H1 (cell line): ENCODE measurements at regions not wholly inside any gene's neighbourhood (a gene's known extent, or its start where the extent isn't known, plus 50 kb on each side); places are given as distances from the start of the nearest gene placed in this dataset.

Experiments
- CTCF ChIA-PET: fragments of 300-600 bp; sonication (Branson Sonifier 250); formaldehyde crosslinking; loops from one replicate; lab custom pipeline; 2021; ENCODE audit not compliant: partially characterized antibody; lab: Charles Lee
- POLR2A ChIA-PET: fragments of 300-600 bp; sonication (Branson Sonifier 250); formaldehyde crosslinking; loops from one replicate; lab custom pipeline; 2021; ENCODE audit warnings: inconsistent platforms; ENCODE audit not compliant: partially characterized antibody; lab: Charles Lee
- DNase-seq, 2 experiments: peaks; one replicate each; pipeline versions ENCODE4 v3.0.0 to v3.0.0-alpha.2; 2010 to 2022; ENCODE audit warnings: low spot score in 2 of 2, low read depth in 1 of 2, mixed read lengths in 1 of 2
- FAIRE-seq: peaks from 2 replicates; lab custom pipeline; 2011; peaks lifted over from hg19 to GRCh38; lab: Jason Lieb, UNC
- H2AFZ ChIP-seq: 2 replicates; pipeline ENCODE4 v1.8.1; 2012; ENCODE audit warnings: low read length, inconsistent platforms
- H2AK5ac ChIP-seq: 2 replicates; pipeline ENCODE4 v1.6.1; 2013; ENCODE audit warnings: low read depth, low read length
- H2BK120ac ChIP-seq: replicated peaks from 2 replicates; pipeline ENCODE3; 2013; ENCODE audit warnings: low read depth, low read length, inconsistent platforms
- H2BK12ac ChIP-seq: 2 replicates; pipeline ENCODE4 v1.6.1; 2013; ENCODE audit warnings: low read depth, low read length
- H2BK15ac ChIP-seq: 2 replicates; pipeline ENCODE4 v1.6.1; 2013; ENCODE audit warnings: low read length
- H2BK20ac ChIP-seq: 2 replicates; pipeline ENCODE4 v1.6.1; 2013; ENCODE audit warnings: low read length
- H2BK5ac ChIP-seq: 2 replicates; pipeline ENCODE4 v1.6.1; 2013; ENCODE audit warnings: low read depth, low read length
- H3K14ac ChIP-seq: 2 replicates; pipeline ENCODE4 v1.6.1; 2013; ENCODE audit warnings: inconsistent platforms; ENCODE audit not compliant: insufficient read length
- H3K18ac ChIP-seq: 2 replicates; pipeline ENCODE4 v1.6.1; 2013; ENCODE audit warnings: low read length; ENCODE audit errors: extremely low read depth
- H3K23ac ChIP-seq: 2 replicates; pipeline ENCODE4 v1.6.1; 2013; ENCODE audit warnings: inconsistent platforms; ENCODE audit not compliant: insufficient read length
- H3K23me2 ChIP-seq: 2 replicates; pipeline ENCODE4 v1.6.1; 2013; ENCODE audit warnings: low read depth, low read length
- H3K27ac ChIP-seq: 2 replicates; pipeline ENCODE4 v1.6.1; 2011; ENCODE audit warnings: low read depth, low read length, inconsistent platforms
- H3K27me3 ChIP-seq, 4 experiments: replicated peaks in 1 of 4; 1 replicate in 1 of 4; 2 replicates in 3 of 4; pipeline versions ENCODE4 v1.6.1 to v1.8.1; 2011 to 2013; ENCODE audit warnings: low read length in 3 of 4, mild to moderate bottlenecking in 3 of 4, inconsistent platforms in 2 of 4, mixed read lengths in 2 of 4, moderate library complexity in 1 of 4; ENCODE audit not compliant: control insufficient read depth in 3 of 4, insufficient read depth in 3 of 4; ENCODE audit errors: extremely low read depth in 1 of 4
- H3K36me3 ChIP-seq, 4 experiments: 2 replicates each; pipeline versions ENCODE4 v1.6.1 to v1.8.1; 2011 to 2013; ENCODE audit warnings: mild to moderate bottlenecking in 4 of 4, low read length in 3 of 4, moderate library complexity in 2 of 4, control low read depth in 1 of 4, inconsistent platforms in 1 of 4; ENCODE audit not compliant: insufficient read depth in 4 of 4, control insufficient read depth in 2 of 4
- H3K4ac ChIP-seq: replicated peaks from 2 replicates; pipeline ENCODE3; 2013; ENCODE audit warnings: low read length, low read depth, mixed read lengths, inconsistent platforms; ENCODE audit not compliant: insufficient read length
- H3K4me1 ChIP-seq, 4 experiments: replicated peaks in 1 of 4; 1 replicate in 1 of 4; 2 replicates in 3 of 4; pipeline versions ENCODE4 v1.6.1 to v1.8.1; 2011 to 2013; ENCODE audit warnings: low read length in 3 of 4, inconsistent platforms in 2 of 4, mixed read lengths in 1 of 4; ENCODE audit not compliant: insufficient read depth in 4 of 4, control insufficient read depth in 3 of 4
- H3K4me2 ChIP-seq, 2 experiments: 2 replicates each; pipeline versions ENCODE4 v1.6.1 to v1.8.1; 2011 to 2013; ENCODE audit warnings: low read depth in 2 of 2, low read length in 2 of 2, control low read depth in 1 of 2, inconsistent platforms in 1 of 2, mild to moderate bottlenecking in 1 of 2; ENCODE audit not compliant: insufficient read depth in 1 of 2
- H3K4me3 ChIP-seq, 4 experiments: fragments of 200-600, 300-600 bp in 1 of 4; sonication (generic), shearing (Covaris generic), sonication (Bioruptor Twin) in 1 of 4; 2 replicates each; pipeline versions ENCODE4 v1.5.1 to v1.8.1; 2011 to 2016; ENCODE audit warnings: low read length in 4 of 4, low read depth in 3 of 4, control low read depth in 2 of 4, inconsistent platforms in 2 of 4, mild to moderate bottlenecking in 2 of 4, mixed read lengths in 1 of 4, moderate library complexity in 1 of 4; ENCODE audit not compliant: insufficient read depth in 2 of 4; ENCODE audit errors: extremely low read depth in 1 of 4
- H3K56ac ChIP-seq: replicated peaks from 2 replicates; pipeline ENCODE3; 2013; ENCODE audit warnings: low read depth, mild to moderate bottlenecking, mixed read lengths, low read length, inconsistent platforms; ENCODE audit not compliant: insufficient read length
- H3K79me1 ChIP-seq: 2 replicates; pipeline ENCODE4 v1.6.1; 2013; ENCODE audit warnings: low read depth, low read length, control low read depth
- H3K79me2 ChIP-seq, 2 experiments: 2 replicates each; pipeline versions ENCODE4 v1.6.1 to v1.8.1; 2012 to 2013; ENCODE audit warnings: low read length in 2 of 2, mild to moderate bottlenecking in 2 of 2, inconsistent platforms in 1 of 2; ENCODE audit not compliant: insufficient read depth in 2 of 2, control insufficient read depth in 1 of 2
- H3K9ac ChIP-seq, 4 experiments: replicated peaks in 1 of 4; 1 replicate in 1 of 4; 2 replicates in 3 of 4; pipeline versions ENCODE4 v1.6.1 to v1.8.1; 2011 to 2013; ENCODE audit warnings: low read depth in 3 of 4, low read length in 3 of 4, control low read depth in 2 of 4, mild to moderate bottlenecking in 2 of 4, moderate library complexity in 2 of 4, inconsistent platforms in 1 of 4; ENCODE audit errors: extremely low read depth in 1 of 4
- H3K9me3 ChIP-seq, 2 experiments: 2 replicates each; pipeline versions ENCODE4 v1.6.1 to v1.8.1; 2012 to 2013; ENCODE audit warnings: mild to moderate bottlenecking in 2 of 2, moderate library complexity in 2 of 2, control low read depth in 1 of 2, inconsistent platforms in 1 of 2, low read depth in 1 of 2, low read length in 1 of 2, mixed read lengths in 1 of 2; ENCODE audit not compliant: insufficient read depth in 2 of 2
- H4K20me1 ChIP-seq, 2 experiments: replicated peaks in 1 of 2; 2 replicates each; pipeline versions ENCODE3 to v1.8.1; 2011 to 2013; ENCODE audit warnings: inconsistent platforms in 2 of 2, low read length in 2 of 2, mild to moderate bottlenecking in 1 of 2; ENCODE audit not compliant: insufficient read depth in 2 of 2, control insufficient read depth in 1 of 2
- H4K5ac ChIP-seq: 2 replicates; pipeline ENCODE4 v1.6.1; 2013; ENCODE audit warnings: low read length, low read depth, mixed read lengths, inconsistent platforms; ENCODE audit not compliant: insufficient read length
- H4K8ac ChIP-seq: 2 replicates; pipeline ENCODE4 v1.8.0; 2013; ENCODE audit warnings: mild to moderate bottlenecking, moderate library complexity, low read length, inconsistent platforms; ENCODE audit not compliant: insufficient read depth; ENCODE audit errors: extremely low read depth
- H4K91ac ChIP-seq: replicated peaks from 2 replicates; pipeline ENCODE3; 2013; ENCODE audit warnings: low read length, mixed read lengths, inconsistent platforms; ENCODE audit not compliant: insufficient read length
- ASH2L ChIP-seq: fragments of 200-600, 300-600 bp; sonication (generic); IDR thresholded peaks from one replicate; pipeline ENCODE4 v1.7.1; 2017; ENCODE audit warnings: low read length
- HDAC2 ChIP-seq, 2 experiments: fragments of 300-600 bp in 1 of 2; sonication (generic) in 1 of 2; IDR thresholded peaks; 2 replicates each; pipeline ENCODE4 v1.6.1; 2011 to 2012; ENCODE audit warnings: low read depth in 2 of 2, low read length in 2 of 2, mild to moderate bottlenecking in 2 of 2, moderate library complexity in 2 of 2, borderline replicate concordance in 1 of 2, inconsistent platforms in 1 of 2
- KDM1A ChIP-seq: fragments of 200-600, 300-600 bp; sonication (generic); IDR thresholded peaks from 2 replicates; pipeline ENCODE4 v1.7.1; 2016; ENCODE audit warnings: mild to moderate bottlenecking, low read length, borderline replicate concordance
- KDM4A ChIP-seq: IDR thresholded peaks from one replicate; pipeline ENCODE4 v1.7.1; 2012; ENCODE audit warnings: low read depth, mild to moderate bottlenecking, moderate library complexity, low read length, inconsistent platforms; ENCODE audit not compliant: severe bottlenecking
- MAFK ChIP-seq: IDR thresholded peaks from 2 replicates; pipeline ENCODE4 v1.6.1; 2012; ENCODE audit warnings: low read depth, mild to moderate bottlenecking, improper control_type of control experiment, low read length
- RFX5 ChIP-seq: IDR thresholded peaks from 2 replicates; pipeline ENCODE4 v1.6.1; 2011; ENCODE audit warnings: low read depth, low read length, improper control_type of control experiment, borderline replicate concordance
- SUZ12 ChIP-seq: fragments of 200-600 bp; sonication (generic); IDR thresholded peaks from 2 replicates; pipeline ENCODE4 v1.6.1; 2012; ENCODE audit warnings: mild to moderate bottlenecking, inconsistent platforms, low read length, moderate library complexity, mixed read lengths
- WGBS, 2 experiments: shearing (Covaris generic) in 1 of 2; methylation state at CpG; one replicate each; pipeline versions ENCODE4 v1.1.6 to v1.1.7; 2013 to 2015; ENCODE audit warnings: low lambda C conversion rate in 2 of 2, mixed read lengths in 2 of 2, inconsistent platforms in 1 of 2, low coverage in 1 of 2, missing lambda C conversion rate in 1 of 2; ENCODE audit not compliant: insufficient replicate concordance in 2 of 2, insufficient coverage in 1 of 2, insufficient read length in 1 of 2; ENCODE audit errors: extremely low coverage in 1 of 2, missing lambda C conversion rate in 1 of 2; 5-methylcytosine and 5-hydroxymethylcytosine counted together

GRCh38 chr2:139000131-139000785 is 220.1 kb upstream of the NXPH2 start:
- DNase-seq (no peak), FAIRE-seq (no peak)
- Histone ChIP-seq H2BK120ac (no peak overlapping the region), H3K9ac (no peak overlapping the region), H3K36me3 (no peaks in the 10 kb centered on the region), H3K56ac (no peak overlapping the region), H3K27ac (no peak overlapping the region), H4K20me1 (no peaks in the 10 kb centered on the region), H3K79me1 (no peaks in the 10 kb centered on the region), H3K23ac (no peak overlapping the region), H4K8ac (no peak overlapping the region), H2AK5ac (no peak overlapping the region), H3K4ac (no peak overlapping the region), H3K4me3 (no peak overlapping the region), H3K23me2 (no peaks in the 10 kb centered on the region), H3K27me3 (no peaks in the 10 kb centered on the region), H3K79me2 (no peaks in the 10 kb centered on the region), H3K4me1 (no peaks in the 10 kb centered on the region), H3K4me2 (no peak overlapping the region), H3K9me3 (no peaks in the 10 kb centered on the region), H2BK20ac (no peak overlapping the region), H2BK12ac (no peak overlapping the region), H2BK5ac (no peak overlapping the region), H4K91ac (no peak overlapping the region), H2AFZ (no peak overlapping the region), H2BK15ac (no peak overlapping the region), H3K18ac (no peak overlapping the region), H3K14ac (no peak overlapping the region), H4K5ac (no peak overlapping the region)
- POLR2A ChIA-PET, result no interaction called here
- 73% methylated on average over 6 of the region's 6 CpGs; no CpG with 5 or more reads in 1 of the 2 experiments for WGBS, 2 experiments
- CTCF ChIA-PET, result interaction anchor here (1.1 to 1.4 kb wide), 3 partner anchors 9 to 182 kb away, joined by 3 to 4 read pairs (median 3); no protein-coding TSS in a partner anchor
- TF ChIP-seq SUZ12, result no peak
- no peak for TF ChIP-seq KDM1A
- TF ChIP-seq RFX5, result no peak
- TF ChIP-seq MAFK, result no peak
- no peak for TF ChIP-seq HDAC2 (IDR thresholded peaks at IDR 0.05; ENCODE audit: borderline replicate concordance in 1 of 2, low read depth in 2 of 2, low read length in 2 of 2)
- TF ChIP-seq KDM4A, result no peak
- TF ChIP-seq ASH2L, result no peak
